ENCODE measurements at regions not wholly inside any gene's neighbourhood (a gene's known extent, or its start where the extent isn't known, plus 50 kb on each side); places are given as distances from the start of the nearest gene placed in this dataset.

GRCh38 chr9:93843396-93843795, 111.8 kb downstream of the BARX1 start:
- H3K4me1 ChIP-seq, result no peaks in the 10 kb centered on the region
- intact Hi-C loops (cut with DNase I), result no loop called here
- ATAC-seq (no peak), DNase-seq (no peak)
- TF ChIP-seq CTCF (IDR thresholded peaks at IDR 0.05), result no peak
- WGBS, 2 donors, result 59 to 61% methylated on average over 3 of the region's 3 CpGs
- H3K27me3 ChIP-seq, result peaks cover 0 to 15% (median 8%) of the 10 kb centered on the region in 7 donors
- H3K36me3 ChIP-seq, result no peaks in the 10 kb centered on the region
- no peak overlapping the region for H3K27ac ChIP-seq
- H3K4me3 ChIP-seq, result no peak overlapping the region
- H3K9me3 ChIP-seq, result peaks cover 0 to 20% (median 0%) of the 10 kb centered on the region in 11 donors

- TF ChIP-seq CTCF (IDR thresholded peaks at IDR 0.05), result no peak
- Histone ChIP-seq H3K9me3 (peaks cover 0 to 32% (median 8%) of the 10 kb centered on the region in 11 donors), H3K27ac (no peak overlapping the region), H3K4me3 (no peak overlapping the region), H3K36me3 (no peaks in the 10 kb centered on the region), H3K4me1 (peaks cover 0 to 10% (median 5%) of the 10 kb centered on the region in 9 donors), H3K27me3 (peaks cover 0 to 44% (median 38%) of the 10 kb centered on the region in 7 donors)
- ATAC-seq (no peak), DNase-seq (no peak)
- intact Hi-C loops (cut with DNase I), result no loop called here
- WGBS, 2 donors, result 53 to 66% methylated on average over 9 of the region's 9 CpGs
Measured at GRCh38 chr9:93830606-93831005, 124.5 kb downstream of the BARX1 start.

- Histone ChIP-seq H3K4me1 (peaks cover 0 to 10% (median 5%) of the 10 kb centered on the region in 9 donors), H3K4me3 (no peak overlapping the region), H3K27me3 (peaks cover 0 to 47% (median 42%) of the 10 kb centered on the region in 7 donors), H3K9me3 (peaks cover 0 to 27% (median 8%) of the 10 kb centered on the region in 11 donors), H3K27ac (no peak overlapping the region), H3K36me3 (no peaks in the 10 kb centered on the region)
- intact Hi-C loops (cut with DNase I), result no loop called here
- no peak for TF ChIP-seq CTCF (IDR thresholded peaks at IDR 0.05)
- ATAC-seq (no peak), DNase-seq (no peak)
- 62 to 69% methylated on average over 8 of the region's 8 CpGs for WGBS, 2 donors
Measured at GRCh38 chr9:93830012-93830596, 125.1 kb downstream of the BARX1 start.

GRCh38 chr9:93829271-93830011, 125.7 kb downstream of the BARX1 start:
- Histone ChIP-seq H3K4me1 (peaks cover 0 to 10% (median 5%) of the 10 kb centered on the region in 9 donors), H3K4me3 (no peak overlapping the region), H3K27me3 (peaks cover 0 to 52% (median 43%) of the 10 kb centered on the region in 7 donors), H3K9me3 (peaks cover 0 to 20% (median 6%) of the 10 kb centered on the region in 11 donors), H3K36me3 (no peaks in the 10 kb centered on the region), H3K27ac (no peak overlapping the region)
- intact Hi-C loops (cut with DNase I), result loop anchor here in 5 of 10 donors (5.0 to 10.0 kb wide), 2 partner anchors 133 to 135 kb away; no protein-coding TSS in a partner anchor
- ATAC-seq (no peak), DNase-seq (no peak)
- WGBS, 2 donors, result 72 to 76% methylated on average over 15 of the region's 15 CpGs
- no peak for TF ChIP-seq CTCF (IDR thresholded peaks at IDR 0.05)
